KBM-7 (cell line): ENCODE measurements at regions not wholly inside any gene's neighbourhood (a gene's known extent, or its start where the extent isn't known, plus 50 kb on each side); places are given as distances from the start of the nearest gene placed in this dataset.
"Not testable (repeated sequence)": the region's sequence is repeated elsewhere in the genome, so short reads cannot be mapped to it uniquely, and the experiment has no call there.

Experiments
- DNase-seq: peaks from one replicate; pipeline ENCODE4 v3.0.0-alpha.2; 2015
- in situ Hi-C: fragments of 300-500 bp; cut with MboI; formaldehyde crosslinking; loops from 2 replicates; pipeline ENCODE4 v1.14.3; 2020; ENCODE audit warnings: low sequenced_read_pairs, low pct_unique_long_range_greater_than_20kb, mixed read lengths

DNA sequence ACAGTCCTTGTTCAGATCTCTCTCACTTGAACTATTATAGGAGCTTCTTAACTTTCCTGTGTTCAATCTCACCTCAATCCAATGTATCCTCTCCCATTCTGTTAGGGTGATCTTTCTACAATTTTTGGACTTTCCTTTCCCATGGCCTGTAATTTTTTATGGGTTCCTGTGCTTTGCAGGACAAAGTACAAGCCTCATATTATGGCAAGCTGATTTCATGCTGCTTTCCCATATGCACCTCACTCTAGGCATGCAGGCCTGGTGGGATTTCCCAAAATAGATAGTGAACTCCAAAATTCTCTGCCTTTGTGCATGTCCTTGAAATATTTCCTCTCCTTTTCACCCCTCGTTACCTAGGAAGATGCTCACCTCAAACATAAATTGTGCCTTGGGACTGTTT is 499.4 kb downstream of the NAV3 start:
- in situ Hi-C loops: no loop called here

DNA sequence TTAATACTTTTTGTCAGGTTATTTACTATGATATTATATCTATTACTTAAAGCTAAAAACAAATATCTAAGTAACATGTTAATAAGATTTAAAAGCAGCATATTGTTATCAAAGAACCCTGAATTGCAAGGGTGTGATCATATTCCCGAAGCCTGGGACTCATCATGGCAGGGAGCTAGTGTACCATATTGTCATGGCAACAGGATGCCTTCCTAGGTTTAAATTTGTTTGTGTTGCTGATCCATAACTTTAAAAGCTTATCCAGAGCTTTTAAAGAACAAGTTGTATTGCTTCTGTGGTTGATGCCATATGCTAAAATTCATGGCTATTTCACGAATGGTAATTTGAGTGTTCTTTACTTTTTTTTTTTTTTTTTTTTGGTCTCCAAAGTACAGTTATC is 500.5 kb downstream of the NAV3 start:
- in situ Hi-C loops: no loop called here
- no peak for DNase-seq

More for the DNA sequence above, 499.4 kb downstream of the NAV3 start:
- DNase-seq: no peak

DNA sequence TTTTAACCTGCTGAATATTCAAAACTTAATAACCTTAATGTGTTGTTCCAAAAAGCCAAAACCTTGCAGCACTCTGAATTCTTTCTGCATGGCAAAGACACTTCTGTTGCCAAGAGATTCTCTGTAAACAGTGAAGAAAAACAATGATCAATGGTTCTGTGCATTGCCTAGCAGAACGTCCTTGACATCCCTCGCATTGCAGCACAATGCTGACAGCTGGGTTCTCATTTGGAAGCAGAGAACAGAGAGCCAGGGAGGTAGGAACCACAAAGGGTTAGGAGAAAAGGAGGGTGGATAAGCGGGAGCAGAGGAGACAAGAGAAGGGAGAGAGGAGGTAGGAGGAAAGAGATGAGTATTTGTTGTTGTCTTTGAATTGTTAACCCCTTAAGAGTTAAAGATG is 501.1 kb downstream of the NAV3 start:
- no peak for DNase-seq
- in situ Hi-C loops: no loop called here

DNA sequence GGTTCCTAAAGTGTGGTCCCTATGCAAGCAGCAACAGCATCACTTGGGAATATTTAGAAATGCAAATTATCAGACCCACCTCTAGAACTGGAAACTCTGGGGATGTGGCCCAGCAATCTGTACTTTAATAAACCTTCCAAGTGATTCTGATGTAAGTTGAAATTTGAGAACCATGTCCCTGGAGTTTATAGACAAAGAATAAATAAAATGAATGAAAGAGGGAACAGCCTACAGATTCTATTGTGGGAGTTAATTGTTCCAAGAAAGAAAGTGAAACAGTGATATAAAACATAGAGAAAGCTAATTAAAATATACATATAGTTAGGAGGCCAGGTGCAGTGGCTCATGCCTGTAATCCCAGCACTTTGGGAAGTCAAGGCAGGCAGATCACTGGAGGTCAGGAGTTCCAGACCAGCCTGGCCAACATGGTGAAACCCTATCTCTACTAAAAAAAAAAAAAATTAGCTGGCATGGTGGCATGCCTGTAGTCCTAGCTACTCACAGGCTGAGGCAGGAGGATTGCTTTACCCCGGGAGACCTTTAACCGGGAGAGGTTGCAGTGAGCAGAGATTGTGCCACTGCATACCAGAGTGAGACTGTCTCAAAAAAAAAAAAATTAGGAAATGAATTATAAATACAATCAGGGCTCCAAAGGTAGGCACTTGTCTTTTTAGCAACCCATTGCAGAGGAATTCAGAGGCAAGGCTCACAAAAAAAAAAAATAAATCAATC is 507.5 kb downstream of the NAV3 start:
- DNase-seq: no peak
- in situ Hi-C loops: no loop called here

DNA sequence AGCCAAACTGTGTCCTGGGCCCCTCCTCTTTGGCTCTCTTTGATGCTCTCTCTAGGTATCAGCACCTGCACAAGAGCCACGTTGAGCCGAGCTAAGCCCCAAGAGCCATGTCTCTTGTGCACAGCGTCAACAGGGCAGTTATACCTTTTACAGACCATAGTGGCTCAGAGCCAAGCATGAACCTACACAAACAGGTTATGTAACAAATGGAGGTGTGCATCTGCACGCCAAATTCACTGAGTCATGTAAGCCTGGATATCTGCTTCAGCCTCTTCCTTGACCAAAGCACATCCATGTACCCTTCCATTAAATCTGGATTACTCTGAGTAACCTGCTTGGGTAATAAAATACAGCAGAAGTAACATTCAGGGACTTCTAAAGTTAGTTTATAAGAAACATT is 509.7 kb downstream of the NAV3 start:
- DNase-seq: no peak

DNA sequence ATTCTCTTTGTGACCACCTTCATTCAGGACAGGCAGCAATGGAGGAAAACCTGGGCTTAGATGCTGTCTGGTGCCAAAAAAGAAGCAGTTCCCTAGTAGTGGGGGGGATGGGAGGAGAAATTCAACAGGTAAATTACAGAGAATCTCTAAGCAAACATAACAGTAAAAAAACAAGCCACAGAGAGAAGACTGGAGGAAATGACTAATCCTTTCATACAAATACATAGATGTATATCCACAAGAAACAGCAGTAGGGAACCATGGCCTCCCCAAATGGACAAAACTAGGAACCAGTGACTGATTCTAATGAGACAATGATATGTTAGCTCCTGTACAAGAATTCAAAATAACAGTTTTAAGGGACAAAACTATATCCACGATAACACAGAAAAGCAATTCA is 513.0 kb downstream of the NAV3 start:
- in situ Hi-C loops: no loop called here
- DNase-seq: no peak

More for the DNA sequence above, 509.7 kb downstream of the NAV3 start:
- in situ Hi-C loops: no loop called here

DNA sequence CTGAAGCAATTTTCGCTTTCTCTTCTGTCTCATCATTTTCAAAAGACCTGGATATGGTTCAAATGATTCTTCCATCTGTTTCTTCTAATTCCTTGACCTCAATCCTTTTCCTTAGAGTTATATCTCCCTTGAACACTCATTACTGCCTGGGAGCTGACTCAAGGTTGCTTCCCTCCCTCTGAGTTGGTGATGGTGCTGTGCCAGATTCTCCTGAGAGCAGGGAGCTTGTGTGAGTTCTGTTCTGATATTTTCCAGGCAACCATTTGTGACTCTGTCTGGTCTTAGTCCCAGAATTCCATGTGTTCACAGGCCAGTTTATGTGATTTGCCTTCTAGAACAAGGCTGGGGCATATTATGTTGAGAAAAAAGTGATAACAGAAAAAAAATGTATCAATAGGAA is 505.1 kb upstream of the SYT1 start:
- in situ Hi-C loops: no loop called here
- DNase-seq: no peak

DNA sequence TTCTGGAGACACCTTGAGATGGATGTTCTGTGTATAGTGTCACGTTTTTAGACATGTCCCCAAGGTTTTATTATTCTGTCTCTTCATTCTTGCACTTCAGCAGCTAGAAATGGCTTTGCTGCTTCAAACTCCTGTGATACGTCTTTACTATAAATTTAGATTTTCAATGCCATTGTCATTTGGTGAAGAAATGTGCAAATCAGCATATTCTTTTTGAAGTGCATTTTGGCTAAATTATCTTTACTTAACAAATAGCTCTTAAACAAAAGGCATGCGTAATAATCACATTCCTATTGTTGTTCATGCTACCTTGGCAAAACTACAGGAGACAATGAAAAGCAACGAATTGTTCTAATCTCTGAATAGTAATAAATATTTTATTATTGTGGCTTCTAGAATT is 502.9 kb upstream of the SYT1 start:
- in situ Hi-C loops: no loop called here
- no peak for DNase-seq

DNA sequence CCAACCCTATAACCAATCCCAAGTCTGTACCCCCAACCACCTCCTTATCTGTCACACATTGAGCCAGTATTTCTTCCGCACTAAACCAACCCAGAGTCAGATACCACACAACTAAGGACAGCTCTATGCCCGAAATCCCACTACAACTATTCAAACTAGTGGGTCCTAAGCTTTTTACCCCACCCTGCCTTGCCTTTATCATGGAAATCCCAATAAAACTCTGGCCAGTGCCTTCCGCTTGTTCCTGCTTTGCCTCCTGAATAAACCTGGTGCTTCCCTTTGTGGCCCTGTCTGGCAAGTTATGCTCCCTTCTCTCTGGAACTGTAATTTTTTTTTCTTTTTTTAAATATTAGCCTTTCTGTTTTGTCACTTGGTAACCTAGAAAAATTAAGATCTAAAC is 493.3 kb upstream of the SYT1 start:
- in situ Hi-C loops: no loop called here
- DNase-seq: no peak

DNA sequence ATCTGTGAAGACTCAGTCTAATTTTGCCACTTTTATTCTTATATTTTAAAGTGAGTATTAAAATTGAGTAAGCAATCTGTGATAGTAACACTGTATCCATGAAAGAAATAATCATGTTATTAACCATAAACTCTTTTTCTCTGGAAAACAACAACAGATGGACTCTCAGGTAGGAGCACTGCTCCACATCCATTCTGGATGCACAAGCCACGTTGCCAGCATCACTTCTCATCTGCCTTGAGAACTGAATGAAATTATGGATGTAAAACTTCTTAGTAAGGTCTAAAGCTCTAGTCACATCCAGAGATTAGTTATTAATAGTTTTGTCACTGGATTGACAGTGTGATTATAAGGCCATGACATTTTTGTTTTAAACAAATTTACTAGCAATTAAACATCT is 489.1 kb upstream of the SYT1 start:
- in situ Hi-C loops: no loop called here
- no peak for DNase-seq

DNA sequence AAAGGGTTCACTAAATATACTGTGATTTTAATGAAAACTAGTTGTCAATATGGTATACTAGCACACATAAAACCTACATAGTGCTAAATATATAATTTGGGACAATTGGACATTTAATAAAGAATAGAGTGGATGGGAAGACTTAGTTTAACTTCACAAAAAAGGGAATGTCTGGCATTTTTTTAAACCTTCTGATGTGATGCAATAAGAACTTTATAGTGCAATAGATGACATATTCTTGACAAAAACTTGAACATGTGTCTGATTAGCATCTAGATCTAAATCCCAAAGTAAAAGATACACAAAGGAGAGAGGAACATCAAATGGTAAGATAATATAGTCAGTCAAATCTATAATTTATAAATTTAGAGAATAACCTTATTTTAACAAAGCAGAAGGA is 488.3 kb upstream of the SYT1 start:
- DNase-seq: no peak
- in situ Hi-C loops: no loop called here

DNA sequence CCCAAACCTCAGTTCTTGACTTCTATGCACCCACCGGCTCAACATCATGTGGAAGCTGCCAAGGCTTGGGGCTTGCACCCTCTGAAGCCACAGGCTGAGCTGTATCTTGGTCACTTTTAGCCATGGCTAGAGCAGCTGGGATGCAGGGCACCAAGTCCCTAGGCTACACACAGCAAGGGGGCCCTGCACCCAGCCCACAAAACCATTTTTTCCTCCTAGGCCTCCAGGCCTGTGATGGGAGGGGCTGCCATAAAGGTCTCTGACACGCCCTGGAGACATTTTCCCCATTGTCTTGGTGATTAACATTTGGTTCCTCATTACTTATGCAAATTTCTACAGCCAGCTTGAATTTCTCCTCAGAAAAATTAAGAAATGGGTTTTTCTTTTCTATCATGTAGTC is 485.5 kb upstream of the SYT1 start:
- in situ Hi-C loops, DNase-seq: not testable (repeated sequence)

DNA sequence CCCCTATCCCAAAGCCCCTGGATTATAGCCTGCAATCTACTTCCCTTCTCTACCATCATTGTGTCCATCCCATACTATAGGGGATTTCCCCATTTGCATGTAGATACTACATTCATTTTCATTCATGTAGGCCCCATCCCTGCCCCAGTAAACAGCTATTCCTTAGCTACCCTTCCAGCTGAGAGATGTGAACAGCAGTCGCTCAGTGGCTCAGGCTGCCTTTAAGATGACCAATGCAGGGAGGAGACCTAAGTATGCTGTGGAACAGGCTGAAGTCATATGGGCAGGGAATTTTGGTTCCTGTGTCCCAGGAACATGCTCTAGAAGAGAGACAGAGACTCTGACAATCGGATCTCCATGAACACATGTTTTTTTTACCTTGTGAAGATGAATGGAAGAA is 481.2 kb upstream of the SYT1 start:
- in situ Hi-C loops: no loop called here
- DNase-seq: no peak

DNA sequence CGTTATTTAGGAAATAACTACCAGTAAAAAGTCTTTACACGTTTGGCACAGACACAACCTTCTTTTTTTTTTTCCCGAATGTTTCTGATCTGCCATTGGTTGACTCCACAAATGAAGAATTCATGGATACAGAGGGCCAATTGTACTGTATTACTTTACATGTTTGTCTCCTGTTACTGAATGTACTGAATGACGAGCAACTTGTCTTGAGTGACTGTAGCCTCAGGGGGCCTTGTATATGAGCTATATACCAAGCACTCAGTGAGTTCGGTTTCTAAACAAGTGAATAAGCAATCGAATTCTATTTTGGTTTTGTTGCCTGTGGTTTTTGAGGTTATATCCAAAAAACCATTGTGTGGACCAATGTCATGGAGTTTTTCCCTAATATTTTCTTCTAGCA is 480.0 kb upstream of the SYT1 start:
- in situ Hi-C loops: no loop called here
- no peak for DNase-seq

DNA sequence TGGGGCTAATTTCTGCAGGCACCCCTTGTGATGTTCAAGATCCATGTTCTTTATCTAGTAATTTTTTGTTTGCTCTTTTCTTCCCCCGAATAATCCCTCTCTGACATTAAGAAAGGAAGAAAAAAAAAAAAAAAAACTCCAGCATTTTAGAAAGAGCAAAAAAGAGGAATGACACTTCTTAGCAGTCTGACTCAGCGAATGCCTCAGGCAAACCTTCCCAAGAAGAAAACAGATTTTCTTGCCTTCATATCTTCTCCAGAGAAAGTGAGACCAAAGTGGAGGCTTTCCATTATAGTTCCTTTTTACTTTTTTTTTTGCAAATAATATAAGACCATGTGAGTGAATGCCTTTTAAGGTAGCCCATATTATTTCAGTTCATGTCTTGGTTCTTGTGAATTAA is 479.0 kb upstream of the SYT1 start:
- no peak for DNase-seq
- in situ Hi-C loops: no loop called here

DNA sequence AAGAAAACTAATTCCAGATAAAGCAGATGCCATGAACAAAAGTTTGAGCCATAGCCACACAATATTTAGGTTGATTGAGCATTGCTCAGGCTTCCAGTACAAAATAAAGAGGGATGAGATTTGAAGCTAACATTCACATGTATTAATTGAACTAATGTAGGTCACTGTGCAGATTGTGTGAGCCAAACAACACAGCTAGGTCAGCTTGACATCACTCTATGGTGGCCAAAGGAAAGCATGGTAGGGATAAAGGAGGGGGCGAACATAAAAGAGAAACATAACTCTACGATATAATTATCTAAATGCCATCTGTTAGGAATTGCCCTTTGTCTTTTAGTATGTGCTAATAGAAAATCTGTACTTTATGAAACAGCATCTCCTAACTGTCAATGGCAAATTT is 477.7 kb upstream of the SYT1 start:
- no peak for DNase-seq

DNA sequence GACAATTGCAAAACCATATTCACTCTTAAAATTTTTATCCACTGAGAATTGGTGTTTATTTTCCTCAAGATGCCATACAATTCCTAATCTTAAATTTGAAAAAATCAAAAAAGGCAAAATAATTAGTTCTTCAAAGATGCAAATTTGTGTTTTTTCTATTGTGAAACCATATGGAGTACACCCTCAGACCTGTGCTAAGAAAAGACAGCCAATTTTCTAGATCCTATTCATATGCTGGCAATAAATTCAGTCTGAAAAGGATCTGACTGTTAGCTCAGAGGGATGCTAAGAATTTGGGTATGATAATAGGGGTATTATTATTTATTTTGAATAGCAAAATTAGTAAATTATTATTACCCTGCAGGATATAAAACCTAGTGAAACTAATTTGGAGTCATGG is 476.9 kb upstream of the SYT1 start:
- in situ Hi-C loops: no loop called here
- DNase-seq: no peak

More for the DNA sequence above, 477.7 kb upstream of the SYT1 start:
- in situ Hi-C loops: no loop called here

DNA sequence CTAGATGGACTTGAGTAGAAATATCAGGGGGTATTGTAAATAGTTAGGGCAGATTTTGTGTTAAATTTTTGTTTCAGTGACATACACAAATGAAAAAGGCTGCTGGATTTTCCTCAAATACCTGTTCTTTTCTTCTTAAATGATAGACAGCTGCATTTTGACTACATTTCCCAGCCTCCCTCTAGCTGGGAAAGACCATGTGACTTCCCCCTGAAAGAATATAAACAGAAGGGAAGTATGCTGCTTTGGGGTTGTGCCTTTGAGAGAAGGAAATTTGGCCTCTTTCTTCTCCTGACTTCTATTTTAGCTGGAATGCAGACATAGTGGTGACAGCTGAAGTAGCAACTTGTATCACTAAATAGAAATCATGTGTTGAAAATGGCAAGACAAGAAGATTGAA is 476.1 kb upstream of the SYT1 start:
- DNase-seq: no peak
- in situ Hi-C loops: no loop called here

DNA sequence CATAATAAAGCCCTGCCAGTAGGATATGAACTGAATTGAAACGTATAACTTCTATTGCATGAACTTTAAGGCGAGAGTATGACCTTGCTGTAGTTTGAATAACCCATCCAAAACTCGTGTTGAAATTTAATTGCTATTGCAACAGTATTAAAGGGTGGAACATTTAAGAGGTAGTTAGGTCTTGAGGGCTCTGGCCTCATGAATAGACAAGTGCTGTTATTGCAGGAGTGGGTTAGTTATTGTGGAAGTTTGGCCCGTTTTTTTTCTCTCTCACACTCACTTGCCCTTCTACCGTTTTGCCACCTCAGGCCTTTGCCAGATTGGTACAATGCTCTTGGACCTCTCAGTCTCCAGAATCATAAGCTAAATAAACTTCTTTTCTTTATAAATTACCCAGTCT is 473.7 kb upstream of the SYT1 start:
- in situ Hi-C loops: no loop called here
- DNase-seq: no peak

DNA sequence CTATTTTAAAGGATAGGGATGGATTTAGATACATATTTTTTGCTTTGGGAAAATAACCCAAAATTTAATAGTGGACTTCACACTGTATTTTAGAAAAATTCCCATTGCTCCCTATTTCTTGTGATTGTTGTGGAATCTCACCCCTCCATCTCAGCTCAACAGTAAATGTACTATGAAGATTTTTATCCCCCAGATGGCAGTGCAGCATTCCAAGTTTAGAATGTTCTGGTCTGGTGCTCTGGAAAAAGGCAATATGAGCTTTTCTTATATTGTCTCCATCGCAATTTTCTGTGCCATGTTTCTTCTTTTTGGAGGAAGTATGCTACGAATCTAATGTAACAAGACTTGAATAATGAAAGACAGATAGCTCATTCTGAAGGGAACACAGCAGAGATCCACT is 471.7 kb upstream of the SYT1 start:
- DNase-seq: peak; percentile 11
- in situ Hi-C loops: no loop called here

DNA sequence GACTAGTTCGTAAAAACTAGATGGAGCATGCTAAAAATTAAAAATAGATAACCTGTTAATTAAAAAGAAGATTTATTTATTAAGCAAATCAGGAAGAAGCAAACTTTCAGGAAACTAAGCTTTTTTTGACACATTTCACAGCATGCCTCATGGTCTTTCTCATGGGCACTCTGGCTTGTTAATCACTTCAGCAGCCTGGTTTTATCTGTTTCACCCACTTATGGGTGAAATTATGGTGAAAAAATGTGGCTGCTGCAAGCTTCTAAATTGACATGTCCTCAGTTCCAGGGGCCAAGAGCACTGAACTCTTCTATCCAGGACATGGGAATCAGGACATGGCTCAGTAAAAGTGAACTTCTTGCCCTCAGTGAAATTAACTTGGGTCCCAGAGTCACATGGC is 468.6 kb upstream of the SYT1 start:
- in situ Hi-C loops: no loop called here
- no peak for DNase-seq

DNA sequence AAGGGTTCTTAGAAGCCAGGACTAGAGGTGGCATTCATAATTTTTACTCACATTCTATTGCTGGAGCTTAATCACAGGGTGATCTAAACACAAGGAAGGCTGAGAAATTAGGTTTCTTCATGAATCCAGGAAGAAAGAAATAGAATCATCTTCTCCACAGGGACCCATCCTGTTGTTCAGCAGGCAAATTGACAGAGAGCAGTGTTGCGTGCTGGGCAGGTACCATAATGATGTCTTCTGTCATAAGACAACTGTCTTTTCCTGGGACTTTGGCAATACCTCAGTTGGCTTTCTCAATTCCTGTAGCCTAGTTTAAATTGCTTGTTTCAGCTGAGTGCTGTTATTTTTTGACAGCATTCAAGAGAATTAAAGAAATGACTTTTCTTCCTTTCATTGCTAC is 468.0 kb upstream of the SYT1 start:
- DNase-seq: no peak
- in situ Hi-C loops: no loop called here
